ENCODE measurements at regions not wholly inside any gene's neighbourhood (a gene's known extent, or its start where the extent isn't known, plus 50 kb on each side); places are given as distances from the start of the nearest gene placed in this dataset.
"Not testable (repeated sequence)": the region's sequence is repeated elsewhere in the genome, so short reads cannot be mapped to it uniquely, and the experiment has no call there.

DNA sequence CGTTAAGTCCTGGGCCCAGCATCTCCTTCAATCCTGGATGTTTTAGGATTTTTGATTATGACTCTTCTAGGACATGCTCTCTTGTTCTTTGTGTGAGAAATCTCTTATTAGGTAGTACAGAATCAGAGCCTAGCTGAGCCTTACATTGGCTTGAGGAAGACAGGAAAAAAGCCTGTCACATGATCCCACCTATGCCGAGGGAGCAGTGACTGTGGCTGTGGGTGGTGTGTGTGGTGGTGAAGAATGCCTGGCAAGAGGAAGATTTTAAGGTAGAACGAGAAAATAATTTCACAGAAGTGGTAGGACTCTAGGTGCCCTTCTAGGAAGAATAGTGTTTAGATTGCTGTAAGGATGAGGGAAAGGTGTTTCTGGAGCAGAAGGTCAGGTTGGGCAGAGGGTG is 449.5 kb upstream of the PROX1 start:
- Histone ChIP-seq H3K9ac (no peak overlapping the region), H3K4me1 (ENCODE audit: low read depth, poor library complexity, severe bottlenecking) (no peaks in the 10 kb centered on the region), H3K27me3 (ENCODE audit: insufficient read depth, low read depth) (no peaks in the 10 kb centered on the region), H3K4me3 (IDR thresholded peaks at IDR 0.05; ENCODE audit: insufficient read depth, low read depth, low read length) (no peak overlapping the region), H3K36me3 (ENCODE audit: insufficient read depth) (no peaks in the 10 kb centered on the region), H2AFZ (ENCODE audit: low read depth) (no peak overlapping the region), H3K79me2 (ENCODE audit: insufficient read depth, low read depth) (no peaks in the 10 kb centered on the region), H3K27ac (no peak overlapping the region), H4K20me1 (ENCODE audit: insufficient read depth) (no peaks in the 10 kb centered on the region), H3K4me2 (no peak overlapping the region)
- TF ChIP-seq, protein P1, sequence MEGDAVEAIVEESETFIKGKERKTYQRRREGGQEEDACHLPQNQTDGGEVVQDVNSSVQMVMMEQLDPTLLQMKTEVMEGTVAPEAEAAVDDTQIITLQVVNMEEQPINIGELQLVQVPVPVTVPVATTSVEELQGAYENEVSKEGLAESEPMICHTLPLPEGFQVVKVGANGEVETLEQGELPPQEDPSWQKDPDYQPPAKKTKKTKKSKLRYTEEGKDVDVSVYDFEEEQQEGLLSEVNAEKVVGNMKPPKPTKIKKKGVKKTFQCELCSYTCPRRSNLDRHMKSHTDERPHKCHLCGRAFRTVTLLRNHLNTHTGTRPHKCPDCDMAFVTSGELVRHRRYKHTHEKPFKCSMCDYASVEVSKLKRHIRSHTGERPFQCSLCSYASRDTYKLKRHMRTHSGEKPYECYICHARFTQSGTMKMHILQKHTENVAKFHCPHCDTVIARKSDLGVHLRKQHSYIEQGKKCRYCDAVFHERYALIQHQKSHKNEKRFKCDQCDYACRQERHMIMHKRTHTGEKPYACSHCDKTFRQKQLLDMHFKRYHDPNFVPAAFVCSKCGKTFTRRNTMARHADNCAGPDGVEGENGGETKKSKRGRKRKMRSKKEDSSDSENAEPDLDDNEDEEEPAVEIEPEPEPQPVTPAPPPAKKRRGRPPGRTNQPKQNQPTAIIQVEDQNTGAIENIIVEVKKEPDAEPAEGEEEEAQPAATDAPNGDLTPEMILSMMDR (conservative IDR thresholded peaks at IDR 0.05; ENCODE audit: low read depth, low read length) = no peak

DNA sequence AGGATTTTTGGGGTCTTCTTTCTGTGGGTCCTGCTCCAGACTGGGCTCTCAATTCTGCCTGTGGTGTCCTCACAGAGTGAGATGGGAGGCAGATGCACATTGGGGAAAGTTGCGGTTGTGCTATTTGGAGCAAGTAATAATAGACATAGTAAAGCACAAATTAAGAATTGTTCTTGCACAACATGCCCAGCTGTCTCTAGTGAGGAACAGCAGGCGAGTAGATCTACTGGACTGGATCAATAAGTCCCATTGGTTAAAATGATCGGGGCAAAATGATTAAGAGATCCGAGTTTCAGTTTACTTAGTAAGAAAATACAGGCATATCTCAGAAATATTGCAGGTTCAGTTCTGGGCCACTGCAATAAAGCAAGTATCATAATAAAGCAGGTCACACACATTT is 448.3 kb upstream of the PROX1 start:
- TF ChIP-seq, protein P1 (conservative IDR thresholded peaks at IDR 0.05; ENCODE audit: low read depth, low read length) = no peak
- H2AFZ ChIP-seq (ENCODE audit: low read depth) = no peak overlapping the region

DNA sequence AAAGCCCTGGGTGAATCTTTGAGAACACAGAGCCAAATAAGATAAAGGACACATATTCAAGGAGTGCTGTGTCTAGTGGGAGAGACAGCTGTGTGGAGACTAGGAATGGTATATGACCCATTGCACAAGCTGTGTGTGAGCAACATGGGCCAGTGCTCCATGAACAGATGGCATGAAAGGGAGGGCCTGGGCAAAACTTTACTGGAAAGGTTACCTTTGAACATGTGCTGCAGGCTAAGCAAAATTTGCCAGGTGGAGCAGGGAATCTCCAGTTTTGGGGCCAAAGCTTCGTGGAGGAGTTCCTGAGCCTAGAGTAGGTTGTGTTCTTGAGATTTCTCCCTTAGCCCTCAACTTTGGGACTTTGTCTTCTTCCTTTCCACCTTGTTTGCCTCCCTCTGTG is 446.1 kb upstream of the PROX1 start:
- Histone ChIP-seq H3K9ac (no peak overlapping the region), H3K36me3 (ENCODE audit: insufficient read depth) (no peaks in the 10 kb centered on the region), H3K4me1 (ENCODE audit: low read depth, poor library complexity, severe bottlenecking) (no peaks in the 10 kb centered on the region), H3K4me3 (IDR thresholded peaks at IDR 0.05; ENCODE audit: insufficient read depth, low read depth, low read length) (no peak overlapping the region), H3K79me2 (ENCODE audit: insufficient read depth, low read depth) (no peaks in the 10 kb centered on the region), H3K4me2 (no peak overlapping the region), H2AFZ (ENCODE audit: low read depth) (no peak overlapping the region), H3K27ac (no peak overlapping the region), H3K27me3 (ENCODE audit: insufficient read depth, low read depth) (no peaks in the 10 kb centered on the region), H4K20me1 (ENCODE audit: insufficient read depth) (no peaks in the 10 kb centered on the region)
- TF ChIP-seq, protein P1 (conservative IDR thresholded peaks at IDR 0.05; ENCODE audit: low read depth, low read length) = no peak

More for the DNA sequence above, 448.3 kb upstream of the PROX1 start:
- H3K36me3 ChIP-seq (ENCODE audit: insufficient read depth) = no peaks in the 10 kb centered on the region
- no peaks in the 10 kb centered on the region for H3K79me2 ChIP-seq (ENCODE audit: insufficient read depth, low read depth)
- H3K4me2 ChIP-seq = no peak overlapping the region
- H3K9ac ChIP-seq = no peak overlapping the region
- H3K27ac ChIP-seq = no peak overlapping the region
- H3K27me3 ChIP-seq (ENCODE audit: insufficient read depth, low read depth) = no peaks in the 10 kb centered on the region
- no peak overlapping the region for H3K4me3 ChIP-seq (IDR thresholded peaks at IDR 0.05; ENCODE audit: insufficient read depth, low read depth, low read length)
- no peaks in the 10 kb centered on the region for H3K4me1 ChIP-seq (ENCODE audit: low read depth, poor library complexity, severe bottlenecking)
- no peaks in the 10 kb centered on the region for H4K20me1 ChIP-seq (ENCODE audit: insufficient read depth)

DNA sequence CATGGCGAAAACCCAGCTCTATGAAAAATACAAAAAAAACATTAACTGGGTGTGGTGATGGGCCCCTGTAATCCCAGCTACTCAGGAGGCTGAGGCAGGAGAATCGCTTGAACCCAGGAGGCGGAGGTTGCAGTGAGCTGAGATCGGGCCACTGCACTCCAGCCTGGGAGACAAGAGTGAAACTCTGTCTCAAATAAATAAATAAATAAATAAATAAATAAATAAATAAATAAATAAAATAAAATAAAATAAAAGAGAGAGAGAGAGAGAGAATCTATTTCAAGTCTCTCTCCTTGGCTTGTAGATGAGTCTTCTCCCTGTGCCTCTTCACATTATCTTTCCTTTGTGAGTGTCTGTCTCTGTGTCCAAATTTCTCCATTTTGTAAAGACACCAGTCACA is 442.6 kb upstream of the PROX1 start:
- H3K79me2 ChIP-seq (ENCODE audit: insufficient read depth, low read depth); H3K36me3 ChIP-seq (ENCODE audit: insufficient read depth); H2AFZ ChIP-seq (ENCODE audit: low read depth); H3K9ac ChIP-seq; H3K4me2 ChIP-seq; H3K4me1 ChIP-seq (ENCODE audit: low read depth, poor library complexity, severe bottlenecking); H3K27me3 ChIP-seq (ENCODE audit: insufficient read depth, low read depth); H3K4me3 ChIP-seq (IDR thresholded peaks at IDR 0.05; ENCODE audit: insufficient read depth, low read depth, low read length); H4K20me1 ChIP-seq (ENCODE audit: insufficient read depth); H3K27ac ChIP-seq: not testable (repeated sequence)

DNA sequence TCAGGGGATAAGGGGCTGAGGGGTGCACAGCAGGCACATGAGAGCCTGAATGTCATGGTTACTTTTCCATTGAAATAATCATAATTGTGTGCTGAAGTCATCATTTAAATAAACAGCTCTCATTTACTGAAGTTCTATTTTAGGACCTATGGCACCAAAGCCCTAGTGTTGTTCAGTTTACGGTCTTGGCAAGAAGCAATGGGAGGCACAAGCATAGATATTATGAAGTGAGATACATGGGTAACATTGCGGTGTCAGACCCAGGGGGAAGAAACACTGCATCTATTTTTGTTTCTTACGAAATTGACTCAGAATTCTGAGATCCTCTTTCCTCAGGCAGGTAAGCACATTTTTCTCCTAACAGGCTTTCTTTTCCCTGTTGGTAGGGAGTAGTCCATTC is 437.8 kb upstream of the PROX1 start:
- no peaks in the 10 kb centered on the region for H3K27me3 ChIP-seq (ENCODE audit: insufficient read depth, low read depth)
- no peak overlapping the region for H2AFZ ChIP-seq (ENCODE audit: low read depth)
- no peak overlapping the region for H3K4me2 ChIP-seq
- no peaks in the 10 kb centered on the region for H4K20me1 ChIP-seq (ENCODE audit: insufficient read depth)
- H3K36me3 ChIP-seq (ENCODE audit: insufficient read depth) = no peaks in the 10 kb centered on the region
- no peak overlapping the region for H3K4me3 ChIP-seq (IDR thresholded peaks at IDR 0.05; ENCODE audit: insufficient read depth, low read depth, low read length)
- no peaks in the 10 kb centered on the region for H3K79me2 ChIP-seq (ENCODE audit: insufficient read depth, low read depth)
- no peak overlapping the region for H3K27ac ChIP-seq
- H3K9ac ChIP-seq = no peak overlapping the region
- H3K4me1 ChIP-seq (ENCODE audit: low read depth, poor library complexity, severe bottlenecking) = no peaks in the 10 kb centered on the region
- TF ChIP-seq, protein P1 (conservative IDR thresholded peaks at IDR 0.05; ENCODE audit: low read depth, low read length) = no peak

Measured in KMS-11 (cell line).